ENCODE measurements at regions not wholly inside any gene's neighbourhood (a gene's known extent, or its start where the extent isn't known, plus 50 kb on each side); places are given as distances from the start of the nearest gene placed in this dataset.
"Not testable (repeated sequence)": the region's sequence is repeated elsewhere in the genome, so short reads cannot be mapped to it uniquely, and the experiment has no call there.

DNA sequence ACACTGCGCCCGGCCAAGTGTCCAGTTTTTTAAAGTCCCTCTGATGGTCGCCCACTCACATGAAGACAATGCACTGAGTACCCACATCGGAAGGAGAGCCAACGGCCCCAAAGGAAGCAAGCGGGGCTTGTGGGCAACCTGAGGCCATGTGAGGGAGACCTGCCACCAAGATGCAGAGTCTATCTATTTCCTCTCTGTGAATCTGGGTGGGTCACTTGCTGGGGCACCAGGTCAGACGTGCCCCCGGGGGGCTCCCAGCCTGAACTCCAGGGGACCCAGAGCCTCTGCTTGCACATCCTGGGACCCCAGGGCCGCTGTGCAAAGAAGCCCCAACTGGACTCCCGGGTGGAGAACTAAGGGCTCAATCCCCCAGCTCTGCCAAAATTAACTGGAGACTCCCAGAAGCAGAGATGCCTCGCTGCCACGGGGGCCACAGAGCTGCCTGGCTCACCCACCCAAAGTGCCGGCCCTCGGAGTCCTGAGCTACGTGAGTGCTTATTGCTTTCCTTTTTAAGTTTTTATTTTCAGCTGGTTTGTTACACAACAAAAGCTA is 106.4 kb downstream of the BRD1 start:
- DNase-seq (ENCODE audit: low read depth in 2 of 2): no peak

DNA sequence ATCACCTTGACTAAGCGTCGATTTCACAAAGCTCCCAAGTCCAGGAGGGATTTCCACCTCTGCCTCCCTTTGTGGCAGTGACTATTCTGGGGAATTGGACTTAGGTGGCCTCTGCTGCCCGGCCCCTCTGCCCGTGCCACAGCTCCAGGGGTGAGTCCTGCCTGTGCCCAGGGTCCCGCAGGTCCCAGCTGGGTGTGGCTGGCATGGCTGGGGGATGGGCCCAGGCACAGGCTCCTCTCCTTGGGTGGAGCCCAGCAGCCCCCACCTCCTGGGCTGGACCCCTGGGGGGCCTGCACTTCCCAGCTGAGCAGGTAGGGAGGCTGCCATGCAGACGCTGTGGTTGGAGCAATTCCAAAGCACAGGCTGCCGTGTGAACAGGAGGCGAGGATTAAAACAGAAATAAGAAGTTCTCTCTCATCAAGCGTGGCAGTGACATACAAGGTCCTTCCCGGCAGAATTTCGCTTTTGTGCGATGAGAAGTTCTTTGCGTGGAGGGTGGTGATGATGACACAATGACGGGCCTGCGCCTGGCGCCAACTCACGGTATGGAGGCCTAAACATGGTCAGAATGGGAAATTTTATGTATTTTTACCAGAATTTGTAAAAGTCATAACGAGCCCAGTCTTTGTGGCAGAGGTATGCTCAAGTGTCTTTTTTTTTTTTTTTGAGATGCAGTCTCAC is 107.3 kb downstream of the BRD1 start:
- DNase-seq (ENCODE audit: low read depth in 2 of 2): no peak

GRCh38 chr22:49719046-49719445 is 108.6 kb downstream of the BRD1 start:
- DNase-seq (ENCODE audit: low read depth in 2 of 2): no peak

GRCh38 chr22:49718396-49718795 is 109.3 kb downstream of the BRD1 start:
- DNase-seq (ENCODE audit: low read depth in 2 of 2): no peak

DNA sequence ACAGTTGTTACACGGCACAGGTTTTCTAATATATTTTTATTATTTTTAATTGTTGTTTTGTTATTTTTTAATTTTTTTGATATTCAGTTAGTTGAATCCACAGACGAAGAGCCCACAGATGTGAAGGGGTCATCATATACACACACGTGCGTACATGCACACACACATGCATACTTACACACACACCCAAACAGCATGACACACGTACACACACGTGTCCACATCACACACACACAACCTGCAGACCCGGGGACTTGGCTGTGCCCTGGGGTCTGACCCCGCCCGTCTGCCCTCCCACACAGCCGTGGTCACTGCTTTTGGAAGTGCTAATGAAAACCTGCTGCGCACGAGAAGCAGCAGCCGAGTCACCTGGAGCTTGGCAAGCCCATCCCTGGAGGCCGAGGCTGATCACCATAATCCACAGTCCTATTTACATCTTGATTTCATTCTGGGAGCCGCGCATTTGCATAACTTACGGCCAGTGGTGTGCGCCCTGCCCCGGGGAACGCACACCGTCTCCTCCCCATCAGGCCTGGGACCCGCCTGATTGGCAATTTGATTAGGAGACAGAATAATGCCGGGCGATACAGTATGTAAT is 110.3 kb downstream of the BRD1 start:
- DNase-seq (ENCODE audit: low read depth in 2 of 2): no peak

DNA sequence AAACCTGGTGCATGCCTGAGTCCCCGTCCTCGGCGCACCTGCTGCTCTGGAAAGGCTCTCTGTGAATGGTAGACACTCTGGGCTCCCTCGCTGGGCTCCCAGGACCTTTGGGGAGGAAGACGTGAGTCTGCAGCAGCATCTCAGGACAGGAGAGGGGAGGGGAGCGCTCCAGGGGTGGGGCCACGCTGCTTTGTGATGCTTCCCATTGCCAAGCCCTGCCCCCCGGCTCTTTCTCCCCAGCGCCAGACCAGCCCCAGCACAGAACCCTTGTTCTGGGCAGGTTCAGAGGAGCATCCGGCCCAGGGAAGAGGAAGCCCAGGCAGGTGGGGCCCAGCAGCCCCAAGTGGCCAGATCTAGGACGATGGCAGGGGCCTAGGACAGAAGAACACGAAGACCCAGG is 111.2 kb downstream of the BRD1 start:
- no peak for DNase-seq (ENCODE audit: low read depth in 2 of 2)

- DNase-seq (ENCODE audit: low read depth in 2 of 2): no peak
These were observed 112.2 kb downstream of the BRD1 start for GRCh38 chr22:49715450-49715849.

- no peak for DNase-seq (ENCODE audit: low read depth in 2 of 2)
These were observed 114.7 kb downstream of the BRD1 start for GRCh38 chr22:49713003-49713402.

GRCh38 chr22:49712195-49712791 is 115.4 kb downstream of the BRD1 start:
- no peak for DNase-seq (ENCODE audit: low read depth in 2 of 2)

- DNase-seq (ENCODE audit: low read depth in 2 of 2): no peak
These were observed 116.9 kb downstream of the BRD1 start for GRCh38 chr22:49710746-49711145.

- no peak for DNase-seq (ENCODE audit: low read depth in 2 of 2)
These were observed 118.2 kb downstream of the BRD1 start for GRCh38 chr22:49709464-49709863.

DNA sequence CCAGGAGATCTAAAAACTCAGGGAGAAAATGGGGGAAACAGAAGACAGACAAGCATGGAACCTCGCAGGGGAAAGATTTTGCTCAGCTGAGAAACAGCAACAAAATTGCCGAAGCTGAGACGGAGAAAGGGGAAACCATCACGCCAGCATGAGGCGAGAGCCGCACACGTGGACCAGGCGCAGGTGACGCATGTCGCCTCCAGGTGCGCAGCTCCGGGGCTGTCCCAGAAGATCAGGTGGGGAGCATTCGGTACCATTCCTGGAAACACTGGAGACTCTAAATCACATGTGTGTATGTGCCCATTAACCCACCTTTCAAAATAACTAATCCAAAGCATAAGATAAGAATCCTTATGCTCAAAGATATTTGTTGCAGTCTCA is 121.7 kb downstream of the BRD1 start:
- DNase-seq (ENCODE audit: low read depth in 2 of 2): no peak

- DNase-seq (ENCODE audit: low read depth in 2 of 2): no peak
These were observed 122.3 kb downstream of the BRD1 start for GRCh38 chr22:49705216-49705971.

GRCh38 chr22:49704345-49705215 is 123.1 kb downstream of the BRD1 start:
- no peak for DNase-seq (ENCODE audit: low read depth in 2 of 2)

DNA sequence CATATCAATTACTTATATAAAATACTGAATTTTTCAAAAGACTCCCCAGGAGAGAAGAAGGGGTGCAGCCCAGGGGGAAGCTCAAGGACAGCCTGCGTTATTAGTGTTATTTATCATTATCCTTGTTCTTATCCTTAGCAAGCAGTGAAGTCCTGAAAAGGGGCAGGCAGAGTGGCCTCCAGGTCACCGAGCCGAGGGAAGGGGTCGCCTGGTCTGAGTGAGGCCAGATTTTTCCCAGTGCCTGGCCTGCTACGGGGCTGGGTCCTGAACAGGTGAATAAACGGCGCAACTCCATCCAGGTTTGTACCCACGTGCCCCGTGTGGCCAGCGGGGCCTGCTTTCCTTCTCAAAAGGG is 123.7 kb downstream of the BRD1 start:
- no peak for DNase-seq (ENCODE audit: low read depth in 2 of 2)

DNA sequence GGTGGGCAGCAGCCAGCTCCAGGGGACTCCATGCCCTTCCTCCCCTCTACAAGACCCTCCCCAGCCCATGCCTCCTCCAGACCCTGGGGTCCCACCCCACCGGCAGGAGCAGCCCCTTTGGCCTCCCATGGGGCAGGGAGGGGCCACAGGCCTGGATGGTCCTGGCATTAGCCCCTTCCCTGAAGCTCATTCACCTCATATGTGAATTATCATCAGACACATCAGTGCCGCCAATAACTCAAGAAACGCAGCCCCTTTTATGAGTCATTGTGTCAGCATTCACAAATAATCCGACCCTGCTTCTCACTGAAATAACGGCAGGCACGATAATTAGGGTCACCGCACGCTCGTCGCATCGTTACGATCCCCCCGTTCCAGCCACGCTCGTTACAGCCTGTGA is 124.2 kb downstream of the BRD1 start:
- no peak for DNase-seq (ENCODE audit: low read depth in 2 of 2)

- no peak for DNase-seq (ENCODE audit: low read depth in 2 of 2)
These were observed 125.6 kb downstream of the BRD1 start for GRCh38 chr22:49702068-49702397.

DNA sequence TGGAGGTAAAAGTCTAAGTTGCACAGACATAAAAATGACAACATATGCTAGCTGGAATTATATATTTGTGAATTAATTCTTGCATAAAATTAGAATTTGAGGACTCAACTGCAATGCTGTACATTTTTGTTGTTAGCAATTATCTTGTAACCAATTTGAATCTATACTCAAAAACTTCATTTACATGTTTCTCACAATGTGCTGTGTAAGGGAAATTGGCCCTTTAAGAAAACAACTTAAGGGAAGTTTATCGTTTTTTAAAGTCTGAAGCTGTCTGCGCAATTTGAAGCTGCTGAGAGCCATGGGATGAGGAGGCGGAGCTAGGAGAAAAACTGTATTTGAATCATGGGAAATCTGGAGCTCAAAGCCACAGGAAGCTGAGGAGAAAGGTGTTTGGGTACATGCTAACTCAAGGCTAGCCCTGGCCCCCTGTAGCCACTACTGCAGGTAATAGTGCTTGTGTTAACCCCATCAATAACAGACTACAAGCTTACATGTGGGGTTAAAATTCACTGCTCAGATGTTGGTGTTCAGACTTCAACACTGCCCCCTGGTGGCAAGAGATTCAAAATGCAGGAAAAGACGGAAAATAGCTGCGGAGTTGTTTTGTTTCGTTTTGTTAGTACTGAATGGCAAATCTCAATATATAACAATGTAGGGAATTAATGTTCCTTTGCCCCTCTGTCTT is 126.1 kb downstream of the BRD1 start:
- DNase-seq (ENCODE audit: low read depth in 2 of 2): no peak

GRCh38 chr22:49699928-49700498 is 127.7 kb downstream of the BRD1 start:
- DNase-seq (ENCODE audit: low read depth in 2 of 2): no peak

GRCh38 chr22:49699476-49699875 is 128.2 kb downstream of the BRD1 start:
- DNase-seq (ENCODE audit: low read depth in 2 of 2): no peak

- DNase-seq (ENCODE audit: low read depth in 2 of 2): not testable (repeated sequence)
These were observed 129.1 kb downstream of the BRD1 start for GRCh38 chr22:49698616-49699015.
